Upper lobe of left lung (tissue), 4 donors: ENCODE measurements at regions not wholly inside any gene's neighbourhood (a gene's known extent, or its start where the extent isn't known, plus 50 kb on each side); places are given as distances from the start of the nearest gene placed in this dataset.

Experiments used
- EP300 ChIP-seq, 4 donors: sonication (generic); formaldehyde crosslinking; IDR thresholded peaks; one replicate each; pipeline ENCODE4 v1.5.1; 2017; ENCODE audit warnings: antibody characterized with exemption in 4 of 4, control low read depth in 2 of 4
- TF ChIP-seq, protein P1 (sequence below), 6 experiments: fragments of 450-650 bp in 4 of 6; fragments of 200-600 bp in 2 of 6; sonication (generic) in 2 of 6; IDR thresholded peaks; one replicate each; pipeline ENCODE4 v1.5.1; 2016 to 2019; ENCODE audit warnings: antibody characterized with exemption in 6 of 6

DNA sequence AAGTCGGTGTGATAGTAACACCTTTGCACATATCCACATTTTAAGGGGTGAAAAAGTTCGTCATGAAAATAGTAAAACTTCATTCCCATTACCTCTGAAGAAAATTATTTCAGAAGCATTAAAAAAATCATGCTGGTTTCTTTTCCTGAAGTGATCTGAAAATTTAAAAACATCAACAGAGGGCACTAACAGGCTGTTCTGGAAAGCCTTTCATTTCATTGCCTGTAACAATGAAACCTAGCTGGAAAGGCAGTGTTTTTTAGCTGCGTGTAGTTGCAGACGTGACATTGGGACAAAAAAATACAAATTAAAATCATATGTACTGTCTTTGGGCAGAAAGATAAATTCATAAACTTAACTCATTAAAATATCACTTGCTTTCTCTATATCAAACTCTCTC lies 993.8 kb downstream of the GBE1 start:
- TF ChIP-seq, protein P1, sequence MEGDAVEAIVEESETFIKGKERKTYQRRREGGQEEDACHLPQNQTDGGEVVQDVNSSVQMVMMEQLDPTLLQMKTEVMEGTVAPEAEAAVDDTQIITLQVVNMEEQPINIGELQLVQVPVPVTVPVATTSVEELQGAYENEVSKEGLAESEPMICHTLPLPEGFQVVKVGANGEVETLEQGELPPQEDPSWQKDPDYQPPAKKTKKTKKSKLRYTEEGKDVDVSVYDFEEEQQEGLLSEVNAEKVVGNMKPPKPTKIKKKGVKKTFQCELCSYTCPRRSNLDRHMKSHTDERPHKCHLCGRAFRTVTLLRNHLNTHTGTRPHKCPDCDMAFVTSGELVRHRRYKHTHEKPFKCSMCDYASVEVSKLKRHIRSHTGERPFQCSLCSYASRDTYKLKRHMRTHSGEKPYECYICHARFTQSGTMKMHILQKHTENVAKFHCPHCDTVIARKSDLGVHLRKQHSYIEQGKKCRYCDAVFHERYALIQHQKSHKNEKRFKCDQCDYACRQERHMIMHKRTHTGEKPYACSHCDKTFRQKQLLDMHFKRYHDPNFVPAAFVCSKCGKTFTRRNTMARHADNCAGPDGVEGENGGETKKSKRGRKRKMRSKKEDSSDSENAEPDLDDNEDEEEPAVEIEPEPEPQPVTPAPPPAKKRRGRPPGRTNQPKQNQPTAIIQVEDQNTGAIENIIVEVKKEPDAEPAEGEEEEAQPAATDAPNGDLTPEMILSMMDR (IDR thresholded peaks at IDR 0.05): no peak
- TF ChIP-seq EP300 (IDR thresholded peaks at IDR 0.05): no peak
